AG04449 (cell line): ENCODE measurements at regions not wholly inside any gene's neighbourhood (a gene's known extent, or its start where the extent isn't known, plus 50 kb on each side); places are given as distances from the start of the nearest gene placed in this dataset.

Source experiments
- CTCF ChIA-PET: fragments of 350-600 bp; formaldehyde crosslinking; extraction: SDS; loops from one replicate; lab custom pipeline; 2021; ENCODE audit warnings: antibody characterized with exemption; lab: Yijun Ruan, JAX
- POLR2A ChIA-PET: fragments of 400-600, 350-600 bp; formaldehyde crosslinking; extraction: SDS; loops from one replicate; lab custom pipeline; 2020; ENCODE audit warnings: antibody characterized with exemption, inconsistent platforms; lab: Yijun Ruan, JAX
- DNase-seq: peaks from one replicate; pipeline ENCODE4 v3.0.0-alpha.2; 2010; ENCODE audit warnings: low read depth, low spot score
- H3K4me3 ChIP-seq: 2 replicates; pipeline ENCODE4 v1.5.1; 2011; ENCODE audit warnings: low read depth, mild to moderate bottlenecking, control low read depth, low read length
- TF ChIP-seq, protein P1 (sequence below): IDR thresholded peaks from one replicate; pipeline ENCODE4 v1.5.1; 2011; ENCODE audit warnings: mild to moderate bottlenecking, moderate library complexity, low read length, control low read depth, inconsistent platforms; ENCODE audit not compliant: insufficient read depth; ENCODE audit errors: missing control alignments

DNA sequence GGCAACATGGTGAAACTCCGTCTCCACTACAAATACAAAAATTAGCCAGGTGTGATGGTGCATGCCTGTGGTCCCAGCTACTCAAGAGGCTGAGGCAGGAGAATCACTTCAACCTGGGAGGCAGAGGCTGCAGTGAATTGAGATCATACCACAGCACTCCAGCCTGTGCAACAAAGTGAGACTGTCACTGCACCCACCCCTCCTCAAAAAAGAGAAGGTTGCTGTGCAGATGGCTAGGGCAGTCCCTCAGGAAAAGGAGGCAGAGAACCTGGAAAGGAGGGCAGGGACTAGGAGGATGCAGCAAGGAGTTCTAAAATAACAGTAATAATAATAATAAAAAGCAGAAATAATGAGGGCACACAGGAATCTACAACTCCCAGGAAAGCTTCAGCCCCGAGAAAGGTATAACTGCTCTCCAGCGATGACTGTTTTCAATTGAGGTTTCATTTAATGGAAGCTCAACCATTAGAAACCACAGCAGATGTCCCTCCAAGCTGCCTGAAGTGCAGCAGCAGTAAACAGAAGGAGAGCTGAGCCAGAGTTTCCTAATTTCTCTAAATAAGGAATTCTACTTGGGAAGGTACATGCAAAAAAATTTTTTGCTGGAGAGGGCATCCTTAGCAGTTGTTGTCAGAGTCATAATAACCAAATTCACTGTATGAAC, 326.5 kb downstream of the GATA3 start:
- ChIA-PET POLR2A (no interaction called here), CTCF (no interaction called here)
- no peak for DNase-seq
- no peak overlapping the region for H3K4me3 ChIP-seq
- TF ChIP-seq, protein P1, sequence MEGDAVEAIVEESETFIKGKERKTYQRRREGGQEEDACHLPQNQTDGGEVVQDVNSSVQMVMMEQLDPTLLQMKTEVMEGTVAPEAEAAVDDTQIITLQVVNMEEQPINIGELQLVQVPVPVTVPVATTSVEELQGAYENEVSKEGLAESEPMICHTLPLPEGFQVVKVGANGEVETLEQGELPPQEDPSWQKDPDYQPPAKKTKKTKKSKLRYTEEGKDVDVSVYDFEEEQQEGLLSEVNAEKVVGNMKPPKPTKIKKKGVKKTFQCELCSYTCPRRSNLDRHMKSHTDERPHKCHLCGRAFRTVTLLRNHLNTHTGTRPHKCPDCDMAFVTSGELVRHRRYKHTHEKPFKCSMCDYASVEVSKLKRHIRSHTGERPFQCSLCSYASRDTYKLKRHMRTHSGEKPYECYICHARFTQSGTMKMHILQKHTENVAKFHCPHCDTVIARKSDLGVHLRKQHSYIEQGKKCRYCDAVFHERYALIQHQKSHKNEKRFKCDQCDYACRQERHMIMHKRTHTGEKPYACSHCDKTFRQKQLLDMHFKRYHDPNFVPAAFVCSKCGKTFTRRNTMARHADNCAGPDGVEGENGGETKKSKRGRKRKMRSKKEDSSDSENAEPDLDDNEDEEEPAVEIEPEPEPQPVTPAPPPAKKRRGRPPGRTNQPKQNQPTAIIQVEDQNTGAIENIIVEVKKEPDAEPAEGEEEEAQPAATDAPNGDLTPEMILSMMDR = no peak

DNA sequence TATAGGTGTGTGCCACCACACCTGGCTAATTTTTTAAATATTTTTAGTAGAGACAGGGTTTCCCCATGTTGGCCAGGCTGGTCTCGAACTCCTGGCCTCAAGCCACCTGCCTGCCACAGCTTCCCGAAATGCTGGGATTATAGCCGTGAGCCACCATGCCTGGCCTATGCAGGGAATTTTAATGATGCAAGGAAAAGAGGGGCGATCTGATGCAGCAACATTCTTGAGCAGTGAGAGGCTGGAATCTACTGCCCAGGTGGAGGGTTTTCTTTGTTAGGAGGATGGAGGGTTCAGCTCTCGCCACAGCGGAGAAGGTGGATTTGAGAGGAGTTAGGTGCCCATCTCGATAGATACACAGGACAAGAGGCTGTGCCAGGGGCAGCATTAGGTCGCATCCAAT, 332.3 kb downstream of the GATA3 start:
- CTCF ChIA-PET = no interaction called here
- TF ChIP-seq, protein P1 = no peak
- H3K4me3 ChIP-seq = no peak overlapping the region
- POLR2A ChIA-PET = no interaction called here
- no peak for DNase-seq

DNA sequence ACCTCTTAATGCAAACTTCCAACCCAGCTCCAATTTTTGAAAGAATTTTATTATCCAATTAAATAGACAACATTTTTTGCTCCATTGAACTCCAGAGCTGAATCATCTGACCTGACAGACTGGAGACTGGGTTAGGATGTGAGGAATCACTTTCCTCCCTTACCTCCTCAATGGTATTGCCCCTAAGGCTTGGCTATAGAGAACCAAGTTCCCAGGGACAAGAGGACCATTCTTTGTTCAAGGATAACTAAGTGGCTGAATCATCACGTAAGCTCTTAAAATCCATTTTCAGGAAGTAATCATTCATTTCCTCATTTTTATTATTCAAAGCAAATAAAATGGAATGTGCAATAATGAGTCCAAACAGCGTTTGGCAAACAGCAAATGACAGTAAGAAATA, 335.1 kb downstream of the GATA3 start:
- no peak for DNase-seq

DNA sequence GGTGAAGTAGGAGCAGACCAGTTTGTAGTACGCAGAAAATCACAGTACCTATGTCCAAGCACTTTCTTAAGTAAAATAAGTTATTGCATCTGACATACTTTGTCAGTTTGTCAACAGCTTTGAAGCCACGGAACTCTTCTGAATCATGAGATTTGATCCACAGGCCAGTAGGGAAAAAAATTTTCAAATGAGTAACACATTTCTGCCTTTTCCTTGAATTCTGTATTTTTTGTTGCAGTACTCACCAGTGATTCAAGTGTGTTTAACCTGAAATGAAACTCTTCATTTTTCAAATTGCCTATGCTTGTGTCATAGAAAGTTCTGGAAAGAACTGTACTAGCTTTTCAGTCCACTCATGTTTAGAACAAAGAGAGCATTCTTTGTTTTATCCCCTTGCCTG, 337.7 kb downstream of the GATA3 start:
- ChIA-PET POLR2A (no interaction called here), CTCF (no interaction called here)
- no peak for DNase-seq
- TF ChIP-seq, protein P1 = no peak
- no peak overlapping the region for H3K4me3 ChIP-seq

More for the DNA sequence above, 335.1 kb downstream of the GATA3 start:
- H3K4me3 ChIP-seq = no peak overlapping the region
- TF ChIP-seq, protein P1 = no peak
- ChIA-PET POLR2A (no interaction called here), CTCF (no interaction called here)

DNA sequence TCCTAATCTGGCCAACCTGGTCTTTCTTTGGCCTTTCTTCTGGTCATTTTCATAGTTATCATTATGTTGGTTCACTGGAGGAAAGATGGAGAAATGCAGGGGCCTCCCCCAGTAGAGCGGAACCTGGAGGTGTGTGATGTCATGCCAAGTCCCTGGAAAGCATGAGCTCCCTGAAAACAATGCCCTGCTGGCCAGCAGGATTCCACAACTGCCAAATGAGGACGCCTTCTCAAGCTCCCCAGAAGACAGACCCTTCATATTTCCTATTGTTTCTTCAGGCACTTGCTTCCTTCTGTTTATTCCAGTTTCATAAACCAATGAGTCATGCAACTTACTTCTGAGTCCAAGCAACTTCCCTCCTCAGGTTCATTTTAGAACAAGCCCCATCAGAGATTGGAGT, 339.0 kb downstream of the GATA3 start:
- H3K4me3 ChIP-seq = no peak overlapping the region
- ChIA-PET CTCF (no interaction called here), POLR2A (no interaction called here)
- DNase-seq = no peak
- TF ChIP-seq, protein P1 = no peak

DNA sequence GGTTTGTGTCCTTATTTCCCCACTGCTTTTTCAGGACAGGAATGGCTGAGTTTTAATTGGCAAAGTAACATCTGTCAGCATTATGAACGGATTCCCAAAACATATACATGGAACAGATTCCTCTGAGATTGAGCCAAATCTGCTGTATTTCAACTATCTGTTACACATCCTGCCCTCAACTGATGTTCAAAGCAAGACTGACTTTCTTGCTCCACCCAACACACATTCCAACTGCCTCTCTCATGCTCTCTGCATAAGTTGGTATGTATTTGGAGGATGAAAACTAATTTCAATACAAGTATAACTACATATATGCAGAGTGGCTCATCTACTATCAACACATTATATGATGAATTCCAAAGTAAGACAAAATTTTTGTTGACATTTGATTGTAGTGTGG, 342.2 kb downstream of the GATA3 start:
- POLR2A ChIA-PET = no interaction called here
- H3K4me3 ChIP-seq = no peak overlapping the region
- CTCF ChIA-PET = no interaction called here
- no peak for DNase-seq
- TF ChIP-seq, protein P1 = no peak
